GM18511 (cell line): ENCODE measurements at regions not wholly inside any gene's neighbourhood (a gene's known extent, or its start where the extent isn't known, plus 50 kb on each side); places are given as distances from the start of the nearest gene placed in this dataset.

Source experiments
- ATAC-seq: cut with Tn5 transposase; IDR thresholded peaks from one replicate; pipeline ENCODE4 v1.9.1; 2021; ENCODE audit warnings: mild to moderate bottlenecking, moderate library complexity; ENCODE audit not compliant: unreplicated experiment

DNA sequence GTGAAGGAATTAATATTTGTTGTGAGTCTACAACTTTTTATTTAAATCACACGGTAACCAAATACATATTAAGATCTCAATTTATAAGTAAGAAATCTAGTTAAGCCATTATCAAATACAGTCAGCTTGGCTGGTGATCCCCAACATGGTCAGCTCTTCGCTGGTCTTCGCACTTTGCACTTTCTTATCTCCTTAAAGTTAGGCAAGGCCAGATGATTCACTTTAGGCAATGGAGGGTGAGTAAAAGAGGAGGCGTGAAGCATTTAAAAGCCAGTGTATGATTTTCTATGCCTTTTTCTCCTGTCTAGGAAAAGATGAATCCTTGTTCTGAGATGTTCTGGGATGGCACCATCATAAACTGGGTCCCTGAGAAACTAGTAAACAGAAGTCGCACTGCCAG is 793.7 kb upstream of the ARGLU1 start:
- ATAC-seq, result no peak

GRCh38 chr13:107360010-107360409 is 792.1 kb upstream of the ARGLU1 start:
- no peak for ATAC-seq

DNA sequence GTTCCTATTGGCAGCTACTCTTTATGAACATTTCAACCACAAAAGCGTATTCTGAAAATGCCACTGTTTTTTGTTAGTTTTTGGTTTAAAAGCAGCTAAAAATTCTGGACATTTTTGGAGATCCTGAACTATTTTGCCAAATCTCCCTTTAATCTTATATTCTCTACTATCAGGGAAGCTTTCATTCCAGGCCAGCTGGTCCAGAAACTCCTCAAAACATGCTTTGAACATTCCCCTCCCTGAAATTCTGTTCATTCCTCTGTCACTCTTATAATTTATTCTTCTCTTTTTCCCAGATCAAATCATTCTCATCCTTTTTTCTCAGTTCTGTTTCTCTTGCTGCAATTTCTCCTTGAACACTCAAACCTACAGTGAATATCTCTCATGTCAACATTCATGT is 790.9 kb upstream of the ARGLU1 start:
- ATAC-seq, result no peak

GRCh38 chr13:107351305-107351704 is 783.4 kb upstream of the ARGLU1 start:
- ATAC-seq, result no peak

GRCh38 chr13:107348925-107349324 is 781.0 kb upstream of the ARGLU1 start:
- no peak for ATAC-seq

DNA sequence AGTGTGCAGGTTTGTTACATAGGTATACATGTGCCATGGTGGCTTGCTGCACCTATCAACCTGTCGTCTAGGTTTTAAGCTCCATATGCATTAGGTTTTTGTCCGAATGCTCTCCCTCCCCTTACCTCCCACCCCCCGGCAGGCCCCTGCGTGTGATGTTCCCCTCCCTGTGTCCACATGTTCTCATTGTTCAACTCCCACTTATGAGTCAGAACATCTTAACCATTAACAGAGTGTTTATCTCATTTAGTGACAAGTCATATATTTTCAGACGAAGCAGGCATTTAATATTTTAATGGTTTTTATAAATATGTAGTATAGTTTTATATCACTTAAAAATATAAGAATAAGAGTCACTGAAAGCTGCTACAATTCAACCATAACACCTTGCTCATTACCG is 780.5 kb upstream of the ARGLU1 start:
- no peak for ATAC-seq

GRCh38 chr13:107347641-107348369 is 779.9 kb upstream of the ARGLU1 start:
- ATAC-seq, result no peak

DNA sequence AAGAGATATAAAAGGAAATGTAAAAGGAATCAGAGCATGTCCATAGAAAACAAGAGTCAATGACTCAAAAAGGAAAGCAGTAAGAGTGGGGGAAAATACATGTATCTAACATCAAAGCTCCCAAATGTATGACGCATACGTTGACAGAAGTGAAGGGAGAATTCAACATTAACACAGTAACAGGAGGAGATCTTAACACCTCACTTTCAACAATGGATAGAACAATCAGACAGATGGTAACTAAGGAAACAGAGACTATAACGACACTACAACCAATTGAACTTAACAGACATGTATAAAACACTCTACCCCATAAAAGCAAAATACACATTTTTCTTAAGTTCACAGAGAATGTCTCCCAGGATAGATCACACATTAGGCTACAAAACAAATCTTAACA is 774.8 kb upstream of the ARGLU1 start:
- ATAC-seq, result no peak

DNA sequence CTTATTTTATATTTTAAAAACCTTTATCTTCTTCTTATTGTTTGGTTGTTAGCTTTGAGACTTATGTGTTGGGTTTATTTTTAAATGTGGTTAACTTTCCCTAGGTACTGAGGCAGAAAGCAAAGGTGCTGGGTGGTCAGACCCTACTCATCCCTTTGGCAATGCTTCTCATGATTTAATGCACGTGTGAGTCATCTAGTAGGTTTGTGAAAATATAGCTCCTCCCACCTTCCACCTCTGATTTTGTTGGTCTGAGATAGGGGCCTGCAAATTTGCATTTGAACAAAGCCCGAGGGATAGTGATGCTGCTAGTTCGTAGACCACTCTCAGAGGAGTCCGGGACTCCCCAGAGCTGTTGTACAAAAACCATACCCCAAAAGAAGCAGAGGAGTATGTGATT is 771.3 kb upstream of the ARGLU1 start:
- ATAC-seq, result no peak

DNA sequence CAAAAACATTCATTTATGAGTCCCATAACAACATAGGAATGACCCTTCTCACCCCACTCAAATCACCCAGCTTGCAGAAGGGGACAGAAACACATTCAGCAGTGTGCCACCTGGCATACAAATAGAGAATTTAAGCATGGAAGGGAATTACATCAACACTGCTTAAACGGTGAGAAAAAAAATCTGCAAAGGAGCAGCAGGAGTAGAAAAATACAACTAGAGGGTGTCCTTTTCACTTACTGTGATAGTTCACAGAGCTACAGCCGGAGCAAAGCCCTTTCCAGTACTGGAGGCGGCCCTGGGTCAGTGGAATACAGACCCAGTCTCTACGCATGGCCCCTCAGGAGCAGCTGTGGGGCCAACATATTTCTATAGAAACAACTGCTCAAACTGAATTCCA is 764.3 kb upstream of the ARGLU1 start:
- ATAC-seq, result no peak

- no peak for ATAC-seq
Measured at GRCh38 chr13:107331359-107331758, 763.4 kb upstream of the ARGLU1 start.

DNA sequence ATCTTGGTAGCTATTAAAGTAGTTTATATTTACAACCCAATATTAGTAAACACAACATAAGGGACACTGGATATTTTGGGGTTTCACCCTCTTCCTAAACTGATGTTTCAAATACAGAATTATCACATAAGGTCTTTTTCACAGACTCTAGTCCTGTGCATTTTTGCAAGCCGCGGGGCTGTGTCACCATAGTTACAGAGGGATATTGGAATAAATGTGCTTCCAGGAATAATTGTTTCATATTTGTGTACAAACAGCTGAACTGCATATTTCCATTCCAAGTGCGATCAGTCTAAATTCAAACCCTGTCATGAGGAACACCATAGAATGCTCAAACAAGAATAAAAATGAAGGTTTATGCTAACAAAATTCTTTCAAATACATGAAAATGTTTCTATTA is 762.5 kb upstream of the ARGLU1 start:
- no peak for ATAC-seq

DNA sequence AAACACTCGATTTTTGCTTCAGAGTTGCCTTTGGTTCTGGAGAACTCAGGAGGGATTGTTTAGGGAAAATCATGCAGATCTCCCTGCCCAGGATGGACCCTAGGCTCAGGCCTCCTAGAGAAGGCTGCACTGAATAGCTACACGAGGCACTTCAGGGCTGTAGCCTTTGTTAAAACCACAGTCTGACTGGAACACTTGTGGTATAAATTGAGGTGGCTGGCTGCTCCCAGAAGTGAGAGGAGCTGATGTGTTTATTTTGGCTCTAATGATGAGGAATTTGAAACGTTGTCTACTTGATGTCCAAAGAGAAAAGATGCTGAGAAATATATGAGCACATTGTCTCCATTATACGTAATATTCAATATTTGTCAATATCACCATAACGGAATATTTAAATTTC is 762.1 kb upstream of the ARGLU1 start:
- ATAC-seq, result no peak

GRCh38 chr13:107324416-107325204 is 756.7 kb upstream of the ARGLU1 start:
- no peak for ATAC-seq

- no peak for ATAC-seq
Measured at GRCh38 chr13:107322228-107322627, 754.3 kb upstream of the ARGLU1 start.

GRCh38 chr13:107305178-107305577 is 737.2 kb upstream of the ARGLU1 start:
- ATAC-seq, result no peak

- no peak for ATAC-seq
Measured at GRCh38 chr13:107301724-107302374, 733.9 kb upstream of the ARGLU1 start.

GRCh38 chr13:107299717-107300116 is 731.8 kb upstream of the ARGLU1 start:
- ATAC-seq, result no peak

GRCh38 chr13:107296804-107297203 is 728.9 kb upstream of the ARGLU1 start:
- ATAC-seq, result no peak

DNA sequence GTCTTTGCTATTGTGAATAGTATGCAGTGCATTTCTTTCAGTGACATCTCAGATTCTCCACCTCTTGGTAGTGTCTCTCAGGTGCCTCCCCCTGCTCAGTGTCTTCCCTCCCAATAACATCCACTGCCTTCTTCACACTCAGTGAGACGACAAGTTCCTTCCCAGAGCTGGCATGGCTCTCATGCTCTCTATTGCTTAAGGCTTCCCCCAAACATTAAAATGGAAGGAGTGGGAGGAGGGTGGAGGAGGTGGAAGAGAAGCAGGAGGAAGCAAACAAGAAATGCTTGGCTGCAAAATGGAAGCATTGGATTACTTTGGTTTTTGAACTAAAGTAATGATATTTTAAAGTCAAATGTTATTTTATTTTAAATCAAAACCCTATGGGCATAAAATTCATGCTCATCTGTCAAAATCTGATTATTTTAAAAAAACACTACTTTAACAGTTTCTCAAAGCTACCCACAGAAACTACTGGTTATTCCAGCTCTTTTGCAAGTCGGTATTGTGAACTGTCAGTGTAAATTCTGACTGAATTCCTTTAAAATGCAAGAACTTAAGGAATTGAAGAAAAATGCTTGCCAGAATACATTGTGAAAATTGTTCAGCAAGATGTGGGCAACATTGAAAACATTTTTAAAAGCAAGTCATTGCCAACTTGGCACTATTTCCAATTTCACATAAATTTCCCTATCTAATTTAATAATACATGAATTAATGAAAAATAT is 727.6 kb upstream of the ARGLU1 start:
- ATAC-seq, result no peak

- ATAC-seq, result no peak
Measured at GRCh38 chr13:107293924-107294323, 726.0 kb upstream of the ARGLU1 start.
